ENCODE measurements at regions not wholly inside any gene's neighbourhood (a gene's known extent, or its start where the extent isn't known, plus 50 kb on each side); places are given as distances from the start of the nearest gene placed in this dataset.

DNA sequence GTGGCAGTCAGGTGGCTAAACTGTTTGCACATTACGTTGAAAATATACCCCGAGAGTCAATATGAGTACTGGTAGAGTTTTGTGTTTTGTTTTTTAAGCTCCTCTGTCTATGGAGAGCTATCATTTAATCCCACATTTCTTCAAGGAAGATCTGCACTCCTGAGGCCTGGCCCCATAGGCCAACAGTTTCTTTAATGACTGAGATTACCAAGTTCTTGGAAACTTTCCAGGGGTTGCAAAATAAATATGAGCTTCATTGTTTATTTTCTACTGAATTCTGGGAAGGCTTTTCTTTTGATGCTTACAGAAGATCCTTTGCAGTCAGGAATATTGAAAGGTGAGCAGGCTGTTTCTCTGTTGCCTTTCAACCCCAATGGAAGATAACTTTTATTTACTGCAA lies 452.0 kb downstream of the JRKL start:
- TF ChIP-seq, protein P1, sequence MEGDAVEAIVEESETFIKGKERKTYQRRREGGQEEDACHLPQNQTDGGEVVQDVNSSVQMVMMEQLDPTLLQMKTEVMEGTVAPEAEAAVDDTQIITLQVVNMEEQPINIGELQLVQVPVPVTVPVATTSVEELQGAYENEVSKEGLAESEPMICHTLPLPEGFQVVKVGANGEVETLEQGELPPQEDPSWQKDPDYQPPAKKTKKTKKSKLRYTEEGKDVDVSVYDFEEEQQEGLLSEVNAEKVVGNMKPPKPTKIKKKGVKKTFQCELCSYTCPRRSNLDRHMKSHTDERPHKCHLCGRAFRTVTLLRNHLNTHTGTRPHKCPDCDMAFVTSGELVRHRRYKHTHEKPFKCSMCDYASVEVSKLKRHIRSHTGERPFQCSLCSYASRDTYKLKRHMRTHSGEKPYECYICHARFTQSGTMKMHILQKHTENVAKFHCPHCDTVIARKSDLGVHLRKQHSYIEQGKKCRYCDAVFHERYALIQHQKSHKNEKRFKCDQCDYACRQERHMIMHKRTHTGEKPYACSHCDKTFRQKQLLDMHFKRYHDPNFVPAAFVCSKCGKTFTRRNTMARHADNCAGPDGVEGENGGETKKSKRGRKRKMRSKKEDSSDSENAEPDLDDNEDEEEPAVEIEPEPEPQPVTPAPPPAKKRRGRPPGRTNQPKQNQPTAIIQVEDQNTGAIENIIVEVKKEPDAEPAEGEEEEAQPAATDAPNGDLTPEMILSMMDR (conservative IDR thresholded peaks at IDR 0.05), result no peak
- TF ChIP-seq EZH2 (IDR thresholded peaks at IDR 0.05; ENCODE audit: low read depth), result no peak

All from PC-9 (cell line).